ENCODE measurements at regions not wholly inside any gene's neighbourhood (a gene's known extent, or its start where the extent isn't known, plus 50 kb on each side); places are given as distances from the start of the nearest gene placed in this dataset.
"Not testable (repeated sequence)": the region's sequence is repeated elsewhere in the genome, so short reads cannot be mapped to it uniquely, and the experiment has no call there.

DNA sequence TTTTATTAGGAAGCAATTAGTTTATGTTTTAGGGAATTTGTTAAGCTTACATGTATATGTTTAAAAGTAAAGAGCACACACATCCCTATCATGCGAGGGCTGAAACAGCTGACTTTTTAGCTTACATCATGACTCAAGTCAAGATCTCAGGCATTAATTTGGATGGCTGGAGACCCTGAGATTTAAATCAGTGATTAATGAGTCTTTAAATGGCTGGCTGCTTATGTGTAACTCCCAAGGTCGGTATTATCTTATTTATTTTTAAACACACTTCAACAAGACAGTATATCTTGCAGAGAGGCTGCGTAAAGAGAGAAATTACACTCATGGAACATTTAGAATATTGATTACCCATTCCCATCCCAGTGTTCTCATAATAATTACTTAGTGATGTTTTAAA lies 169.4 kb downstream of the KBTBD8 start:
- no peaks in the 10 kb centered on the region for H3K79me2 ChIP-seq (ENCODE audit: insufficient read depth, low read length)
- no peaks in the 10 kb centered on the region for H3K36me3 ChIP-seq (replicated peaks in 1 of 2; ENCODE audit: control insufficient read depth in 1 of 2, insufficient read depth in 2 of 2, low read length in 2 of 2)
- H3K4me3 ChIP-seq (replicated peaks in 1 of 3; ENCODE audit: low read depth in 2 of 3, low read length in 3 of 3) = no peak overlapping the region
- no peaks in the 10 kb centered on the region for H3K9me3 ChIP-seq (replicated peaks in 1 of 2; ENCODE audit: control insufficient read depth in 1 of 2, insufficient read depth in 1 of 2, low read length in 2 of 2)
- Mint-ChIP-seq H3K4me3 (no peak overlapping the region), H3K27ac (no peak overlapping the region), H3K9me3 (peaks cover 0 to 2% (median 1%) of the 10 kb centered on the region in 7 donors), H3K4me1 (no peaks in the 10 kb centered on the region), H3K27me3 (ENCODE audit: low read depth in 3 of 3) (no peaks in the 10 kb centered on the region), H3K36me3 (no peaks in the 10 kb centered on the region)
- no peak overlapping the region for H3K4me2 ChIP-seq (replicated peaks; ENCODE audit: extremely low read depth, low read length, poor library complexity, severe bottlenecking)
- H2AFZ ChIP-seq (ENCODE audit: insufficient read depth, low read depth, low read length, poor library complexity, severe bottlenecking) = no peak overlapping the region
- H3K9ac ChIP-seq (ENCODE audit: insufficient read depth, low read length, poor library complexity, severe bottlenecking) = no peak overlapping the region
- H3K4me1 ChIP-seq (ENCODE audit: control insufficient read depth in 1 of 2, insufficient read depth in 2 of 2, low read length in 2 of 2) = no peaks in the 10 kb centered on the region
- no peaks in the 10 kb centered on the region for H4K20me1 ChIP-seq (ENCODE audit: insufficient read depth, low read length)
- intact Hi-C loops (cut with micrococcal nuclease) = no loop called here
- no peaks in the 10 kb centered on the region for H3K27me3 ChIP-seq (ENCODE audit: control insufficient read depth in 2 of 2, insufficient read depth in 2 of 2, low read length in 2 of 2)
- TF ChIP-seq, protein P1, sequence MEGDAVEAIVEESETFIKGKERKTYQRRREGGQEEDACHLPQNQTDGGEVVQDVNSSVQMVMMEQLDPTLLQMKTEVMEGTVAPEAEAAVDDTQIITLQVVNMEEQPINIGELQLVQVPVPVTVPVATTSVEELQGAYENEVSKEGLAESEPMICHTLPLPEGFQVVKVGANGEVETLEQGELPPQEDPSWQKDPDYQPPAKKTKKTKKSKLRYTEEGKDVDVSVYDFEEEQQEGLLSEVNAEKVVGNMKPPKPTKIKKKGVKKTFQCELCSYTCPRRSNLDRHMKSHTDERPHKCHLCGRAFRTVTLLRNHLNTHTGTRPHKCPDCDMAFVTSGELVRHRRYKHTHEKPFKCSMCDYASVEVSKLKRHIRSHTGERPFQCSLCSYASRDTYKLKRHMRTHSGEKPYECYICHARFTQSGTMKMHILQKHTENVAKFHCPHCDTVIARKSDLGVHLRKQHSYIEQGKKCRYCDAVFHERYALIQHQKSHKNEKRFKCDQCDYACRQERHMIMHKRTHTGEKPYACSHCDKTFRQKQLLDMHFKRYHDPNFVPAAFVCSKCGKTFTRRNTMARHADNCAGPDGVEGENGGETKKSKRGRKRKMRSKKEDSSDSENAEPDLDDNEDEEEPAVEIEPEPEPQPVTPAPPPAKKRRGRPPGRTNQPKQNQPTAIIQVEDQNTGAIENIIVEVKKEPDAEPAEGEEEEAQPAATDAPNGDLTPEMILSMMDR (IDR thresholded peaks at IDR 0.05) = no peak
- H3K27ac ChIP-seq (ENCODE audit: low read depth in 1 of 2, low read length in 2 of 2) = no peak overlapping the region
- no peak for DNase-seq
- no CpG with 5 or more reads among the region's 3 CpGs for WGBS (ENCODE audit: insufficient coverage)

DNA sequence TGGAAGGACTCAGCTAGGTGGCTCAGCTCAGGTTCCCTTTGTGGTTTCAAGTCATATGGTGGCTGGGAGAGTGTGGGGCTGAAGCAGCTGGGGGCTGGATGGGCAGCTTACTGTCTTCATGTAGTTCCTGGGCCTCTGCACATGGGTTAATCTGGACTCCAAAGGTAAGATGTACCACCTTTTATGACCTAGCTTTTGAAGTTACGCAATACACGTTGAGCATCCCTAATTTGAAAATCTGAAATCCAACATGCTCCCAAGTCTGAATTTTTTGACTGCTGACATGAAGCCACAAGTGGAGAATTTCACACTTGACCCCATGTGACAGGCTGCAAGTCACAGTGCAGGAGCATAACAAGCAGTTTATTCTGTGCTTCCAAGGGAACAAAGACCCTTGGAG lies 173.7 kb downstream of the KBTBD8 start:
- no peaks in the 10 kb centered on the region for H3K36me3 ChIP-seq (replicated peaks in 1 of 2; ENCODE audit: control insufficient read depth in 1 of 2, insufficient read depth in 2 of 2, low read length in 2 of 2)
- TF ChIP-seq, protein P1 (IDR thresholded peaks at IDR 0.05) = no peak
- no peaks in the 10 kb centered on the region for H3K4me1 ChIP-seq (ENCODE audit: control insufficient read depth in 1 of 2, insufficient read depth in 2 of 2, low read length in 2 of 2)
- whole genome bisulfite sequencing (ENCODE audit: insufficient coverage) = 100% methylated on average over 2 of the region's 2 CpGs
- H3K9me3 ChIP-seq (replicated peaks in 1 of 2; ENCODE audit: control insufficient read depth in 1 of 2, insufficient read depth in 1 of 2, low read length in 2 of 2) = peaks cover 7 to 9% of the 10 kb centered on the region in 2 donors
- H3K9ac ChIP-seq (ENCODE audit: insufficient read depth, low read length, poor library complexity, severe bottlenecking) = no peak overlapping the region
- H3K27ac Mint-ChIP-seq = no peak overlapping the region
- no peak overlapping the region for H3K4me3 Mint-ChIP-seq
- H3K9me3 Mint-ChIP-seq = peaks cover 3 to 14% (median 5%) of the 10 kb centered on the region in 7 donors
- no peaks in the 10 kb centered on the region for H3K79me2 ChIP-seq (ENCODE audit: insufficient read depth, low read length)
- H3K27me3 Mint-ChIP-seq (ENCODE audit: low read depth in 3 of 3) = no peaks in the 10 kb centered on the region
- H4K20me1 ChIP-seq (ENCODE audit: insufficient read depth, low read length) = no peaks in the 10 kb centered on the region
- no peak for DNase-seq
- intact Hi-C loops (cut with micrococcal nuclease) = no loop called here
- H3K27ac ChIP-seq (ENCODE audit: low read depth in 1 of 2, low read length in 2 of 2) = no peak overlapping the region
- H3K4me1 Mint-ChIP-seq = no peaks in the 10 kb centered on the region
- no peak overlapping the region for H2AFZ ChIP-seq (ENCODE audit: insufficient read depth, low read depth, low read length, poor library complexity, severe bottlenecking)
- H3K36me3 Mint-ChIP-seq = no peaks in the 10 kb centered on the region
- no peak overlapping the region for H3K4me3 ChIP-seq (replicated peaks in 1 of 3; ENCODE audit: low read depth in 2 of 3, low read length in 3 of 3)
- no peaks in the 10 kb centered on the region for H3K27me3 ChIP-seq (ENCODE audit: control insufficient read depth in 2 of 2, insufficient read depth in 2 of 2, low read length in 2 of 2)
- no peak overlapping the region for H3K4me2 ChIP-seq (replicated peaks; ENCODE audit: extremely low read depth, low read length, poor library complexity, severe bottlenecking)

DNA sequence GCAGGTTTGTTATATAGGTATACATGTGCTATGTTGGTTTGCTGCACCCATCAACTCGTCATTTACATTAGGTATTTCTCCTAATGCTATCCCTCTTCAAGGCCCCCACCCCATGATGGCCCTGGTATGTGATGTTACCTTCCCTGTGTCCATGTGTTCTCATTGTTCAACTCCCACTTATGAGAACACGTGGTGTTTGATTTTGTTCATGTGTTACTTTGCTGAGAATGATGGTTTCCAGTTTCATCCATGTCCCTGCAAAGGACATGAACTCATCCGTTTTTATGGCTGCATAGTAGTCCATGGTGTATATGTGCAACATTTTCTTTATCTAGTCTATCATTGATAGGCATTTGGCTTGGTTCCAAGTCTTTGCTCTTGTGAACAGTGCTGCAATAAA lies 175.0 kb downstream of the KBTBD8 start:
- H3K36me3 ChIP-seq (replicated peaks in 1 of 2; ENCODE audit: control insufficient read depth in 1 of 2, insufficient read depth in 2 of 2, low read length in 2 of 2); H3K36me3 Mint-ChIP-seq; H4K20me1 ChIP-seq (ENCODE audit: insufficient read depth, low read length); H3K9ac ChIP-seq (ENCODE audit: insufficient read depth, low read length, poor library complexity, severe bottlenecking); H3K4me1 Mint-ChIP-seq; H3K4me3 Mint-ChIP-seq; H3K9me3 ChIP-seq (replicated peaks in 1 of 2; ENCODE audit: control insufficient read depth in 1 of 2, insufficient read depth in 1 of 2, low read length in 2 of 2); H3K27ac Mint-ChIP-seq; H2AFZ ChIP-seq (ENCODE audit: insufficient read depth, low read depth, low read length, poor library complexity, severe bottlenecking); DNase-seq; H3K79me2 ChIP-seq (ENCODE audit: insufficient read depth, low read length); intact Hi-C loops (cut with micrococcal nuclease); H3K4me3 ChIP-seq (replicated peaks in 1 of 3; ENCODE audit: low read depth in 2 of 3, low read length in 3 of 3); H3K27me3 ChIP-seq (ENCODE audit: control insufficient read depth in 2 of 2, insufficient read depth in 2 of 2, low read length in 2 of 2); H3K4me2 ChIP-seq (replicated peaks; ENCODE audit: extremely low read depth, low read length, poor library complexity, severe bottlenecking); H3K27me3 Mint-ChIP-seq (ENCODE audit: low read depth in 3 of 3); H3K27ac ChIP-seq (ENCODE audit: low read depth in 1 of 2, low read length in 2 of 2); H3K4me1 ChIP-seq (ENCODE audit: control insufficient read depth in 1 of 2, insufficient read depth in 2 of 2, low read length in 2 of 2): not testable (repeated sequence)
- H3K9me3 Mint-ChIP-seq = peaks cover 3 to 14% (median 10%) of the 10 kb centered on the region in 7 donors
- no CpG with 5 or more reads among the region's 3 CpGs for WGBS (ENCODE audit: insufficient coverage)

Measured in CD14-positive monocyte (primary cell).